ENCODE measurements at regions not wholly inside any gene's neighbourhood (a gene's known extent, or its start where the extent isn't known, plus 50 kb on each side); places are given as distances from the start of the nearest gene placed in this dataset.
"Not testable (repeated sequence)": the region's sequence is repeated elsewhere in the genome, so short reads cannot be mapped to it uniquely, and the experiment has no call there.

DNA sequence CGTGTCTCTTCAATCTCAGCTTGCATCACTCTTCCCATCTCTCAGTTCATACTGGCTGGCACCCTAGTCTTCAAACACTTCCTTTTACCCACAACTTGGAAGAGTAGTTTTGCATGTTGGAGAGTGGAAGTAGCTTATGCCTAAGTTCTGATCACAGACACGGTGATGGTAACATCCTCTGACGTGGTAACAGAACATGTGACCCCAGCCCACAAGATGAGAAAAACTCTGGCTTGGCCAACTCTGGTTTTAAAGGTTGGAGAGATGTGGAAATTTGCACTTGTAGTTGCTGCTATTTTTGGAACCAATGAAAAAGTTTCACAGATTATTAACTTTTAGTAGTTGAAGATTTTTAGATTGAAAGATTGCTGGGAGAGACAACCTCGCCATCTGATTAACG lies 155.4 kb upstream of the SLC35G4 start:
- no peak overlapping the region for H3K4me3 ChIP-seq (ENCODE audit: low read depth, low read length)
- TF ChIP-seq POLR2A (IDR thresholded peaks at IDR 0.05; ENCODE audit: extremely low read depth, insufficient read length) = no peak
- TF ChIP-seq MYC (IDR thresholded peaks at IDR 0.05; ENCODE audit: low read depth, low read length) = no peak
- no peak for TF ChIP-seq MAX (IDR thresholded peaks at IDR 0.05; ENCODE audit: low read depth, low read length)
- TF ChIP-seq, protein P1, sequence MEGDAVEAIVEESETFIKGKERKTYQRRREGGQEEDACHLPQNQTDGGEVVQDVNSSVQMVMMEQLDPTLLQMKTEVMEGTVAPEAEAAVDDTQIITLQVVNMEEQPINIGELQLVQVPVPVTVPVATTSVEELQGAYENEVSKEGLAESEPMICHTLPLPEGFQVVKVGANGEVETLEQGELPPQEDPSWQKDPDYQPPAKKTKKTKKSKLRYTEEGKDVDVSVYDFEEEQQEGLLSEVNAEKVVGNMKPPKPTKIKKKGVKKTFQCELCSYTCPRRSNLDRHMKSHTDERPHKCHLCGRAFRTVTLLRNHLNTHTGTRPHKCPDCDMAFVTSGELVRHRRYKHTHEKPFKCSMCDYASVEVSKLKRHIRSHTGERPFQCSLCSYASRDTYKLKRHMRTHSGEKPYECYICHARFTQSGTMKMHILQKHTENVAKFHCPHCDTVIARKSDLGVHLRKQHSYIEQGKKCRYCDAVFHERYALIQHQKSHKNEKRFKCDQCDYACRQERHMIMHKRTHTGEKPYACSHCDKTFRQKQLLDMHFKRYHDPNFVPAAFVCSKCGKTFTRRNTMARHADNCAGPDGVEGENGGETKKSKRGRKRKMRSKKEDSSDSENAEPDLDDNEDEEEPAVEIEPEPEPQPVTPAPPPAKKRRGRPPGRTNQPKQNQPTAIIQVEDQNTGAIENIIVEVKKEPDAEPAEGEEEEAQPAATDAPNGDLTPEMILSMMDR (IDR thresholded peaks at IDR 0.05; ENCODE audit: low read depth, low read length) = no peak
- no peak for DNase-seq (ENCODE audit: low read depth)

DNA sequence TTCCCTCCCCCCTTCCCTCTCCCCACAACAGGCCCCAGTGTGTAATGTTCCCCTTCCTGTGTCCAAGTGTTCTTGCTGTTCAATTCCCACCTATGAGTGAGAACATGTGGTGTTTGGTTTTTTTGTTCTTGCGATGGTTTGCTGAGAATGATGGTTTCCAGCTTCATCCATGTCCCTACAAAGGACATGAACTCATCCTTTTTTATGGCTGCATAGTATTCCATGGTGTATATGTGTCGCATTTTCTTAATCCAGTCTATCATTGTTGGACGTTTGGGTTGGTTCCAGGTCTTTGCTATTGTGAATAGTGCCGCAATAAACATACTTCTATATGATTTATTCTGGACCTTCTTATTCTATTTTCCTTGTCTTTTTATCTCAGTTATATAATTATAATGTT lies 165.2 kb upstream of the SLC35G4 start:
- not testable (repeated sequence) for DNase-seq (ENCODE audit: low read depth); H3K4me3 ChIP-seq (ENCODE audit: low read depth, low read length)

DNA sequence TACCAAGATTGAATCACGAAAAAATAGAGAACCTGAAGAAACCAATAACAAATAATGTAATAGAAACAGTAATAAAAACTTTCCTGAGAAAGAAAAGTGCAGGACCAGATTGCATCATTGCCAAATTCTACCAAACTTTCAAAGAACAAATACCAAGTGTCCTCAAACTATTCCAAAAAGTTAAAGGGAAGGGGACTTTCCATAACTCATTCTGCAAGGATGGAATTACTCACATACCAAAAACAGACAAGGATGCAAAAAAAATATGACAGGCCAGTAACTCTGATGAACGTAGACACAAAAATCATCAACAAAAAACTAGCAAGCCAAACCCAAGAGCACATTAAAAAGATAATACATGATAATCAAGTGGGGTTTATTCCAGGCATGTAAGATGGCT lies 172.3 kb upstream of the SLC35G4 start:
- no peak overlapping the region for H3K4me3 ChIP-seq (ENCODE audit: low read depth, low read length)
- TF ChIP-seq POLR2A (IDR thresholded peaks at IDR 0.05; ENCODE audit: extremely low read depth, insufficient read length) (no peak), MAX (IDR thresholded peaks at IDR 0.05; ENCODE audit: low read depth, low read length) (no peak), MYC (IDR thresholded peaks at IDR 0.05; ENCODE audit: low read depth, low read length) (no peak)
- TF ChIP-seq, protein P1 (IDR thresholded peaks at IDR 0.05; ENCODE audit: low read depth, low read length) = no peak

DNA sequence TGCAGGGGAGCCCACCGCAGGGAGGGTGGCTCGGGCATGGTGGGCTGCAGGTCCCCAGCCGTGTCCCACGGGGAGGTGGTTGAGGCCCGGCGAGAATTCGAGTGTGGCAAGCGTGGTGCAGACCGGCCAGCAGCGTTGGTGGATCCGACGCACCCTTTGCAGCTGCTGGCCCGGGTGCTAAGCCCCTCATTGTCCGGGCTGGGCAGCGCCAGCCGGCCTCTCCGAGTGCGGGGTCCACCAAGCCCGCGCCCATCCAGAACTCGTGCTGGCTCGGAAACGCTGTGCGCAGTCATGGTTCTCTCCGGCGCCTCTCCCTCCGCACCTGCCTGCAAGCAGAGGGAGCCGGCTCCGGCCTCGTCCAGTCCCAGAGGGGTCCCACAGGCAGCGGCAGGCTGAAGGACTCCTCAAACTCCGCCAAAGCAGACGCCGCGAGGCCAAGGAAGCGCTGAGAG lies 177.0 kb upstream of the SLC35G4 start:
- TF ChIP-seq MYC (IDR thresholded peaks at IDR 0.05; ENCODE audit: low read depth, low read length) = no peak
- TF ChIP-seq MAX (IDR thresholded peaks at IDR 0.05; ENCODE audit: low read depth, low read length) = no peak
- no peak for TF ChIP-seq POLR2A (IDR thresholded peaks at IDR 0.05; ENCODE audit: extremely low read depth, insufficient read length)
- TF ChIP-seq, protein P1 (IDR thresholded peaks at IDR 0.05; ENCODE audit: low read depth, low read length) = no peak
- no peak for DNase-seq (ENCODE audit: low read depth)

More for the DNA sequence above, 172.3 kb upstream of the SLC35G4 start:
- no peak for DNase-seq (ENCODE audit: low read depth)

DNA sequence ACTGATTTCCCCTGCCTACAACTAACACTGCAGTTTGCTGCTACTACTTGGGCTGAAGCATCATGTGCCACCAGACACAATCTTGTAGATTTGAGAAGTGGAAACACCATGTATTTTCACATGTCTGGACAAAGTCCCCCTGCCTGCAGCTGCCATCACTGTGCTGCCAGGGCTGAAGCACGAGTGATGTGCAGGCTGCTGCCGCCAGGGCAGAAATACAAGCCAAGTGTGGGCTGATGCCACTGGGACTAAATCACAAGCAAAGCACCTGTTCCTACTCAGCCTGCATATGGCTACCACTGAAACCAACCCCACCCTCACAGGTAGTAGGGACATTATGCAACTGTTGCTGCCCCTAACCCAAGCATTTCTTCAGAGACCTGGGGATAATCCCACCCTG lies 179.5 kb upstream of the SLC35G4 start:
- TF ChIP-seq, protein P1 (IDR thresholded peaks at IDR 0.05; ENCODE audit: low read depth, low read length) = no peak
- TF ChIP-seq MAX (IDR thresholded peaks at IDR 0.05; ENCODE audit: low read depth, low read length) (no peak), MYC (IDR thresholded peaks at IDR 0.05; ENCODE audit: low read depth, low read length) (no peak), POLR2A (IDR thresholded peaks at IDR 0.05; ENCODE audit: extremely low read depth, insufficient read length) (no peak)
- H3K4me3 ChIP-seq (ENCODE audit: low read depth, low read length) = no peak overlapping the region
- DNase-seq (ENCODE audit: low read depth) = no peak

More for the DNA sequence above, 177.0 kb upstream of the SLC35G4 start:
- H3K4me3 ChIP-seq (ENCODE audit: low read depth, low read length) = no peak overlapping the region

DNA sequence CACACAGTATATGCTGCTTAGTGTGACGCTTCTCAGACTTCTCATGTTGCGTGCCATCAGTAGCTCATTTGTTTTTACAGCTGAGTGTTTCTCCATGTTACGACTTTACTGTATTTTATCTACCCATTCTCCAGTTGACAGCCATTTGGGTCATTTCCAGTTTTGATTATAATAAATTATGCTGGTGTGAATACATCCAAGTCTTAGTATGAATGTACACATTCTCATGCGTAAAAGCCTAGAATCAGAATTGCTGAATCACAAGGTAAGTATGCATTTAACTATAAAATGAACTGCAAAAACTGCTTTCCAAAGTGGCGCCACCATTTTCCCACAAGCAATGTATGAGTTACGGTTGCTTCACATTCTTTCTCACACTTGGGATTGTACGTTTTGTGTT lies 184.2 kb upstream of the SLC35G4 start:
- TF ChIP-seq, protein P1 (IDR thresholded peaks at IDR 0.05; ENCODE audit: low read depth, low read length) = no peak
- TF ChIP-seq MYC (IDR thresholded peaks at IDR 0.05; ENCODE audit: low read depth, low read length) (no peak), MAX (IDR thresholded peaks at IDR 0.05; ENCODE audit: low read depth, low read length) (no peak), POLR2A (IDR thresholded peaks at IDR 0.05; ENCODE audit: extremely low read depth, insufficient read length) (no peak)
- no peak for DNase-seq (ENCODE audit: low read depth)
- H3K4me3 ChIP-seq (ENCODE audit: low read depth, low read length) = no peak overlapping the region
